Endothelial cell (in vitro differentiated cells): ENCODE measurements at regions not wholly inside any gene's neighbourhood (a gene's known extent, or its start where the extent isn't known, plus 50 kb on each side); places are given as distances from the start of the nearest gene placed in this dataset.

Source experiments
- DNase-seq: peaks from one replicate; pipeline ENCODE4 v3.0.0; 2021; ENCODE audit warnings: low spot score
- H3K27ac Mint-ChIP-seq: one replicate; pipeline ENCODE4 v1.8.0; 2021; ENCODE audit warnings: mixed read lengths, inconsistent platforms; ENCODE audit not compliant: unreplicated experiment
- H3K27me3 Mint-ChIP-seq: one replicate; pipeline ENCODE4 v1.8.0; 2021; ENCODE audit warnings: mild to moderate bottlenecking, moderate library complexity, mixed read lengths, inconsistent platforms; ENCODE audit not compliant: unreplicated experiment
- H3K36me3 Mint-ChIP-seq: one replicate; pipeline ENCODE4 v1.8.0; 2021; ENCODE audit warnings: mild to moderate bottlenecking, low read depth, mixed read lengths, inconsistent platforms; ENCODE audit not compliant: unreplicated experiment
- H3K4me1 Mint-ChIP-seq: one replicate; pipeline ENCODE4 v1.8.0; 2021; ENCODE audit warnings: mild to moderate bottlenecking, mixed read lengths, inconsistent platforms; ENCODE audit not compliant: unreplicated experiment
- H3K4me3 Mint-ChIP-seq: one replicate; pipeline ENCODE4 v1.8.0; 2021; ENCODE audit warnings: mild to moderate bottlenecking, mixed read lengths, inconsistent platforms; ENCODE audit not compliant: unreplicated experiment
- H3K9me3 Mint-ChIP-seq: one replicate; pipeline ENCODE4 v1.8.0; 2021; ENCODE audit warnings: mixed read lengths, inconsistent platforms; ENCODE audit not compliant: unreplicated experiment
- CTCF ChIP-seq: fragments of 200-600 bp; sonication (generic); IDR thresholded peaks from one replicate; pipeline ENCODE4 v1.5.0; 2021; ENCODE audit warnings: antibody characterized with exemption; ENCODE audit not compliant: unreplicated experiment

- no peak overlapping the region for H3K4me3 Mint-ChIP-seq
- DNase-seq, result no peak
- H3K27ac Mint-ChIP-seq, result no peak overlapping the region
- H3K27me3 Mint-ChIP-seq, result peaks cover 8% of the 10 kb centered on the region
- H3K4me1 Mint-ChIP-seq, result peaks cover 22% of the 10 kb centered on the region
- H3K36me3 Mint-ChIP-seq, result no peaks in the 10 kb centered on the region
- H3K9me3 Mint-ChIP-seq, result no peaks in the 10 kb centered on the region
- no peak for TF ChIP-seq CTCF
Observed at GRCh38 chr16:66146798-66147197, 219.7 kb upstream of the CDH5 start.

- no peak for DNase-seq
- Mint-ChIP-seq H3K27me3 (peaks cover 3% of the 10 kb centered on the region), H3K9me3 (no peaks in the 10 kb centered on the region), H3K36me3 (no peaks in the 10 kb centered on the region), H3K4me3 (no peak overlapping the region), H3K27ac (no peak overlapping the region), H3K4me1 (peaks cover 14% of the 10 kb centered on the region)
- no peak for TF ChIP-seq CTCF
Observed at GRCh38 chr16:66144641-66145040, 221.8 kb upstream of the CDH5 start.

GRCh38 chr16:66143415-66143814 lies 223.1 kb upstream of the CDH5 start:
- no peaks in the 10 kb centered on the region for H3K9me3 Mint-ChIP-seq
- H3K36me3 Mint-ChIP-seq, result no peaks in the 10 kb centered on the region
- H3K27ac Mint-ChIP-seq, result no peak overlapping the region
- H3K4me3 Mint-ChIP-seq, result no peak overlapping the region
- H3K27me3 Mint-ChIP-seq, result peaks cover 3% of the 10 kb centered on the region
- TF ChIP-seq CTCF, result no peak
- DNase-seq, result no peak
- peaks cover 11% of the 10 kb centered on the region for H3K4me1 Mint-ChIP-seq

- no peak overlapping the region for H3K27ac Mint-ChIP-seq
- H3K36me3 Mint-ChIP-seq, result no peaks in the 10 kb centered on the region
- no peak for DNase-seq
- no peak for TF ChIP-seq CTCF
- no peaks in the 10 kb centered on the region for H3K9me3 Mint-ChIP-seq
- H3K27me3 Mint-ChIP-seq, result peaks cover 1% of the 10 kb centered on the region
- H3K4me1 Mint-ChIP-seq, result peaks cover 26% of the 10 kb centered on the region
- H3K4me3 Mint-ChIP-seq, result no peak overlapping the region
Observed at GRCh38 chr16:66141885-66142284, 224.6 kb upstream of the CDH5 start.

- H3K4me3 Mint-ChIP-seq, result no peak overlapping the region
- peaks cover 27% of the 10 kb centered on the region for H3K4me1 Mint-ChIP-seq
- no peak for DNase-seq
- H3K27ac Mint-ChIP-seq, result no peak overlapping the region
- peaks cover 6% of the 10 kb centered on the region for H3K27me3 Mint-ChIP-seq
- H3K9me3 Mint-ChIP-seq, result no peaks in the 10 kb centered on the region
- TF ChIP-seq CTCF, result no peak
- no peaks in the 10 kb centered on the region for H3K36me3 Mint-ChIP-seq
Observed at GRCh38 chr16:66137853-66138252, 228.6 kb upstream of the CDH5 start.
